ENCODE measurements at regions not wholly inside any gene's neighbourhood (a gene's known extent, or its start where the extent isn't known, plus 50 kb on each side); places are given as distances from the start of the nearest gene placed in this dataset.
"Not testable (repeated sequence)": the region's sequence is repeated elsewhere in the genome, so short reads cannot be mapped to it uniquely, and the experiment has no call there.

GRCh38 chr14:27315477-27315876, 717.6 kb upstream of the NOVA1 start:
- H3K4me3 ChIP-seq (ENCODE audit: low read depth, low read length) = no peak overlapping the region
- TF ChIP-seq CTCF (IDR thresholded peaks at IDR 0.05; ENCODE audit: low read depth, low read length) = no peak

DNA sequence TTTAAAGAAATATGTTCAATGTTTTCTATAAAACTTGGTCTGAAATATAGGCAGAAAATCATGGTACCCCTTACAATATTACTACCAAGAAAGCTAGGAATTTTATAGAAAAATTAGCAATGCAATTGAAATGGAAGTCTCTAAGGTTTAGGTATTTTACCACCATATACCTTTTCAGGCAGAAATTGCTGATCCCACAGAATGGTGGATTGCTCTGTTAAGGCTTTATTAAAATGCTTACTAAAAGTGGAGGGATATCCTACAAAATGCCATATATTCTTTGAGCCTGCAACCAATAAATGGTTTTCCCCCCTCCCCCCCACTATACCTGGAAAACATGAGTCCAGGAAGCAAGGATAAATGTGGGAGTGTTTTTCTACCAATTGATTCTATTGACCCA, 718.1 kb upstream of the NOVA1 start:
- no peak overlapping the region for H3K4me3 ChIP-seq (ENCODE audit: low read depth, low read length)
- no peak for TF ChIP-seq CTCF (IDR thresholded peaks at IDR 0.05; ENCODE audit: low read depth, low read length)

GRCh38 chr14:27318774-27319420, 721.1 kb upstream of the NOVA1 start:
- H3K4me3 ChIP-seq (ENCODE audit: low read depth, low read length) = no peak overlapping the region
- TF ChIP-seq CTCF (IDR thresholded peaks at IDR 0.05; ENCODE audit: low read depth, low read length) = no peak

- no peak overlapping the region for H3K4me3 ChIP-seq (ENCODE audit: low read depth, low read length)
- no peak for TF ChIP-seq CTCF (IDR thresholded peaks at IDR 0.05; ENCODE audit: low read depth, low read length)
These were observed 722.4 kb upstream of the NOVA1 start for GRCh38 chr14:27320261-27320660.

- TF ChIP-seq CTCF (IDR thresholded peaks at IDR 0.05; ENCODE audit: low read depth, low read length) = no peak
These were observed 729.3 kb upstream of the NOVA1 start for GRCh38 chr14:27327095-27327494.

GRCh38 chr14:27338012-27338411, 740.2 kb upstream of the NOVA1 start:
- H3K4me3 ChIP-seq (ENCODE audit: low read depth, low read length) = no peak overlapping the region
- no peak for TF ChIP-seq CTCF (IDR thresholded peaks at IDR 0.05; ENCODE audit: low read depth, low read length)

More at GRCh38 chr14:27327095-27327494, 729.3 kb upstream of the NOVA1 start:
- H3K4me3 ChIP-seq (ENCODE audit: low read depth, low read length) = no peak overlapping the region

DNA sequence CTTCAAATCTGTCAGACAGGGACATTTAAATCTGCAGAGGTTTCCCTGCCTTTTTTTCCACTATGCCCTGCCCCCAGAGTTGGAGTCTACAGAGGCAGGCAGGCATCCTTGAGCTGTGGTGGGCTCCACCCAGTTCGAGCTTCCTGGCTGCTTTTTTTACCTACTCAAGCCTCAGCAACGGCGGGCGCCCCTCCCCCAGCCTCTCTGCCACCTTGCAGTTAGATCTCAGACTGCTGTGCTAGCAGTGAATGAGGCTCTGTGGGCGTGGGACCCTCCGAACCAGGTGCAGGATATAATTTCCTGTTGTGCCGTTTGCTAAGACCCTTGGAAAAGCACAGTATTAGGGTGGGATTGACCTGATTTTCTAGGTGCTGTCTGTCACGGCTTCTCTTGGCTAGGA, 765.2 kb upstream of the NOVA1 start:
- not testable (repeated sequence) for H3K4me3 ChIP-seq (ENCODE audit: low read depth, low read length)

DNA sequence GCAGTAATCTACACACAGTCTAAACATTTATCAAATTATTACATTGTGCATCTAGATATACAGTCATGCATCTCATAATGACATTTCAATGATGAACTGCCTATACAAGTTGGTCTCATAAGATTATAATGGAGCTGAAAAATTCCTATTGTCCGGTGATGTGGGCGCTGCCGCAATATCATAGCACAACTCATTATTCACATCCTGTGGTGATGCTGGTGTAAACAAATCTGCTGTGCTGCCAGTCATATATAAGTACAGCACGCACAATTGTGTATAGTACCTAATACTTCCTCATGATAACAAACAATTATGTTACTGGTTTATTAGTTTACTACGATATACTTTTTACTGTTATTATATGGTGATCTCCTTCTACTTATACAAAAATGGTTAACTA, 768.8 kb upstream of the NOVA1 start:
- no peak for TF ChIP-seq CTCF (IDR thresholded peaks at IDR 0.05; ENCODE audit: low read depth, low read length)

More for the DNA sequence above, 768.8 kb upstream of the NOVA1 start:
- no peak overlapping the region for H3K4me3 ChIP-seq (ENCODE audit: low read depth, low read length)
